Caco-2 (cell line): ENCODE measurements at regions not wholly inside any gene's neighbourhood (a gene's known extent, or its start where the extent isn't known, plus 50 kb on each side); places are given as distances from the start of the nearest gene placed in this dataset.
"Not testable (repeated sequence)": the region's sequence is repeated elsewhere in the genome, so short reads cannot be mapped to it uniquely, and the experiment has no call there.

Experiments used
- BruUV-seq: library from RNA; stranded (reverse); fragments of 400-500 nt; replicated peaks from 2 replicates; lab custom pipeline; 2021; lab: Mats Ljungman, UMichigan
- CTCF ChIA-PET: fragments of 300-600 bp; sonication (Branson Sonifier 250); formaldehyde crosslinking; loops from one replicate; lab custom pipeline; 2022; ENCODE audit warnings: antibody characterized with exemption; lab: Charles Lee
- POLR2A ChIA-PET: fragments of 300-600 bp; sonication (Branson Sonifier 250); formaldehyde crosslinking; loops from one replicate; lab custom pipeline; 2022; ENCODE audit warnings: antibody characterized with exemption; lab: Charles Lee
- DNase-seq, 2 experiments: peaks; one replicate each; pipeline versions ENCODE4 v3.0.0 to v3.0.0-alpha.2; 2020 to 2022
- H3K27me3 ChIP-seq: replicated peaks from 2 replicates; pipeline ENCODE4 v1.6.0; 2011; ENCODE audit warnings: low read length; ENCODE audit not compliant: control insufficient read depth, insufficient read depth
- H3K36me3 ChIP-seq: 2 replicates; pipeline ENCODE4 v1.5.1; 2011; ENCODE audit warnings: low read length; ENCODE audit not compliant: control insufficient read depth, insufficient read depth
- H3K4me1 ChIP-seq: fragments of 250-450 bp; sonication (Bioruptor Pico); 2 replicates; pipeline ENCODE4 v1.5.1; 2020; ENCODE audit warnings: mild to moderate bottlenecking
- H3K4me3 ChIP-seq: 2 replicates; pipeline ENCODE4 v1.5.1; 2011; ENCODE audit warnings: low read depth, mild to moderate bottlenecking, control low read depth, low read length
- H3K9me3 ChIP-seq: fragments of 250-450 bp; sonication (Bioruptor Pico); 2 replicates; pipeline ENCODE4 v1.5.1; 2020; ENCODE audit warnings: mild to moderate bottlenecking, moderate library complexity
- H3K27ac Mint-ChIP-seq: one replicate; pipeline ENCODE4 v1.8.0; 2022; ENCODE audit warnings: mixed read lengths; ENCODE audit not compliant: unreplicated experiment
- H3K27me3 Mint-ChIP-seq: one replicate; pipeline ENCODE4 v1.8.0; 2022; ENCODE audit warnings: mixed read lengths; ENCODE audit not compliant: insufficient read depth, unreplicated experiment
- H3K36me3 Mint-ChIP-seq: one replicate; pipeline ENCODE4 v1.8.0; 2022; ENCODE audit warnings: mild to moderate bottlenecking, mixed read lengths; ENCODE audit not compliant: insufficient read depth, unreplicated experiment
- H3K4me1 Mint-ChIP-seq: one replicate; pipeline ENCODE4 v1.8.0; 2022; ENCODE audit warnings: low read depth, mixed read lengths; ENCODE audit not compliant: unreplicated experiment
- H3K4me3 Mint-ChIP-seq: one replicate; pipeline ENCODE4 v1.8.0; 2022; ENCODE audit warnings: mild to moderate bottlenecking, moderate library complexity, mixed read lengths; ENCODE audit not compliant: unreplicated experiment
- H3K9me3 Mint-ChIP-seq: one replicate; pipeline ENCODE4 v1.8.0; 2022; ENCODE audit warnings: mixed read lengths; ENCODE audit not compliant: unreplicated experiment
- intact Hi-C: fragments of 100-400 bp; cut with micrococcal nuclease; formaldehyde crosslinking; loops from one replicate; pipeline ENCODE4 v1.10.0; 2022; ENCODE audit not compliant: unreplicated experiment
- TF ChIP-seq, protein P1 (sequence below), 2 experiments: fragments of 200-600 bp in 1 of 2; IDR thresholded peaks; 1 replicate in 1 of 2; 2 replicates in 1 of 2; pipeline versions ENCODE4 v1.5.1 to v1.8.0; 2011 to 2022; ENCODE audit warnings: antibody characterized with exemption in 1 of 2, control low read depth in 1 of 2, inconsistent platforms in 1 of 2, low read depth in 1 of 2, low read length in 1 of 2, mild to moderate bottlenecking in 1 of 2, moderate library complexity in 1 of 2; ENCODE audit not compliant: insufficient read depth in 1 of 2, severe bottlenecking in 1 of 2, unreplicated experiment in 1 of 2

DNA sequence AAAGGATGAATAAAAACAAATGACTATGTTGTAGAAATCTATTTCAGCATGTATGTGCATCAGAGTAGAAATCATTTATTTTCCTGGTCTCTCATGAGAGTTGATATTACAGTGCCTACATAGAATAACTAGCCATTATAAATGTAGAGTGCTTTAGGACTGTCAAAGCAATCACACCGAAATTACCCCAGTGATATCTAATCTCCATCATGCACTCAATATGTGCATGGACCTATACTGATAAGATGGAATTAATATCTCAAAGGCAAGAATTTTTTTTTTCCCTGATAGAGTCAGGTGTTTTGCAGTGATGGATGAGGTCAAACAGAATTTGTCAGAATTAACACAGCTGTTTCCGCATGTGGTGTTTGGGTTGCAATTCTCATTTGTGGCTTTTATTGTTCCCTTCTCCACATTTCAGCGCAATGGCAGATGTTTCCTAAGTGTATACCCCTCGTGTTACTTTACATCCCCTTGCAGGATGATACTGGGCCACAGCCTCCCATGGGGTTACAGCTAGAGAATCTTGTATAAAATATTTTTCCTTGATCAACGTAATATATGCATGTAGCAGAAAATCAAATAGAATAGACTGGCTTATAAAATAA, 298.8 kb downstream of the RASEF start:
- CTCF ChIA-PET = no interaction called here
- POLR2A ChIA-PET = interaction anchor here (0.6 kb wide), 1 partner anchor 44 kb away, joined by 4 read pairs; no protein-coding TSS in a partner anchor
- H3K27me3 Mint-ChIP-seq = peaks cover 9% of the 10 kb centered on the region
- H3K4me1 Mint-ChIP-seq = no peaks in the 10 kb centered on the region
- intact Hi-C loops = no loop called here
- DNase-seq = no peak
- H3K27ac Mint-ChIP-seq = no peak overlapping the region
- TF ChIP-seq, protein P1, sequence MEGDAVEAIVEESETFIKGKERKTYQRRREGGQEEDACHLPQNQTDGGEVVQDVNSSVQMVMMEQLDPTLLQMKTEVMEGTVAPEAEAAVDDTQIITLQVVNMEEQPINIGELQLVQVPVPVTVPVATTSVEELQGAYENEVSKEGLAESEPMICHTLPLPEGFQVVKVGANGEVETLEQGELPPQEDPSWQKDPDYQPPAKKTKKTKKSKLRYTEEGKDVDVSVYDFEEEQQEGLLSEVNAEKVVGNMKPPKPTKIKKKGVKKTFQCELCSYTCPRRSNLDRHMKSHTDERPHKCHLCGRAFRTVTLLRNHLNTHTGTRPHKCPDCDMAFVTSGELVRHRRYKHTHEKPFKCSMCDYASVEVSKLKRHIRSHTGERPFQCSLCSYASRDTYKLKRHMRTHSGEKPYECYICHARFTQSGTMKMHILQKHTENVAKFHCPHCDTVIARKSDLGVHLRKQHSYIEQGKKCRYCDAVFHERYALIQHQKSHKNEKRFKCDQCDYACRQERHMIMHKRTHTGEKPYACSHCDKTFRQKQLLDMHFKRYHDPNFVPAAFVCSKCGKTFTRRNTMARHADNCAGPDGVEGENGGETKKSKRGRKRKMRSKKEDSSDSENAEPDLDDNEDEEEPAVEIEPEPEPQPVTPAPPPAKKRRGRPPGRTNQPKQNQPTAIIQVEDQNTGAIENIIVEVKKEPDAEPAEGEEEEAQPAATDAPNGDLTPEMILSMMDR (IDR thresholded peaks at IDR 0.05; ENCODE audit: insufficient read depth in 1 of 2, low read depth in 1 of 2, low read length in 1 of 2, severe bottlenecking in 1 of 2, unreplicated experiment in 1 of 2) = no peak
- Histone ChIP-seq H3K36me3 (no peaks in the 10 kb centered on the region), H3K4me1 (no peaks in the 10 kb centered on the region), H3K4me3 (no peak overlapping the region), H3K9me3 (no peaks in the 10 kb centered on the region), H3K27me3 (no peaks in the 10 kb centered on the region)
- H3K36me3 Mint-ChIP-seq = no peaks in the 10 kb centered on the region
- BruUV-seq = no TSS peak
- no peak overlapping the region for H3K4me3 Mint-ChIP-seq
- no peaks in the 10 kb centered on the region for H3K9me3 Mint-ChIP-seq

DNA sequence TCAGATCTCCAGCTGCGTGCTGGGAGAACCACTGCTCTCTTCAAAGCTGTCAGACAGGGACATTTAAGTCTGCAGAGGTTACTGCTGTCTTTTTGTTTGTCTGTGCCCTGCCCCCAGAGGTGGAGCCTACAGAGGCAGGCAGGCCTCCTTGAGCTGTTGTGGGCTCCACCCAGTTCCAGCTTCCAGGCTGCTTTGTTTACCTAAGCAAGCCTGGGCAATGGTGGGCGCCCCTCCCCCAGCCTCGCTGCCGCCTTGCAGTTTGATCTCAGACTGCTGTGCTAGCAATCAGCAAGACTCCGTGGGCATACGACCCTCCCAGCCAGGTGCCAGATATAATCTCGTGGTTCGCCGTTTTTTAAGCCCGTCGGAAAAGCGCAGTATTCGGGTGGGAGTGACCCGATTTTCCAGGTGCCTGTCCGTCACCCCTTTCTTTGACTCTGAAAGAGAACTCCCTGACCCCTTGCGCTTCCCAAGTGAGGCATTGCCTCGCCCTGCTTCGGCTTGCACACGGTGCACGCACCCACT, 288.2 kb downstream of the RASEF start:
- intact Hi-C loops, CTCF ChIA-PET, H3K36me3 Mint-ChIP-seq, H3K36me3 ChIP-seq, POLR2A ChIA-PET, H3K4me3 Mint-ChIP-seq, BruUV-seq, DNase-seq, H3K4me1 Mint-ChIP-seq, H3K9me3 Mint-ChIP-seq, H3K4me3 ChIP-seq, H3K4me1 ChIP-seq, H3K27me3 Mint-ChIP-seq, H3K9me3 ChIP-seq, H3K27ac Mint-ChIP-seq, H3K27me3 ChIP-seq: not testable (repeated sequence)

DNA sequence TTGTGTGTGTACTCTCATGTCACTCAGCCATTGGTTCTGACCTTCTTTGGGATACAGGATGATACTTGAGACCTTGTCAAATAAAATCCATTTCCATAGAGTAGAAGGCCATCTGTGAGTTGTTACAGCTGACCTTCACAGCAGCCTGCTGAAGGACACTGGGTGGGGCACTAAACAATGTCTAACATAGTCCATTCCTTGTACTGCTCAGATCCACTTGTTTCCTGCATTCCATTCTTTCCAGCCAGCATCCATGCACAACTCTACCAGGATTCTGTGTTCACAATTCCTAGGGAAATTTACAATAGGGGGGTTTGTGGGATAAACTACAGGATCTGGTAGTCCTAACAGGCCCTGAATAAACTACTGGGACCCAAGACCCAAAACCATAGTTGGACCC, 286.4 kb downstream of the RASEF start:
- intact Hi-C loops = no loop called here
- H3K36me3 Mint-ChIP-seq = no peaks in the 10 kb centered on the region
- ChIA-PET POLR2A (no interaction called here), CTCF (no interaction called here)
- no peak overlapping the region for H3K4me3 Mint-ChIP-seq
- H3K9me3 ChIP-seq = no peaks in the 10 kb centered on the region
- no peaks in the 10 kb centered on the region for H3K9me3 Mint-ChIP-seq
- BruUV-seq = no TSS peak
- no peaks in the 10 kb centered on the region for H3K36me3 ChIP-seq
- no peaks in the 10 kb centered on the region for H3K4me1 Mint-ChIP-seq
- no peak overlapping the region for H3K4me3 ChIP-seq
- H3K27me3 Mint-ChIP-seq = no peaks in the 10 kb centered on the region
- no peaks in the 10 kb centered on the region for H3K4me1 ChIP-seq
- H3K27ac Mint-ChIP-seq = no peak overlapping the region
- TF ChIP-seq, protein P1 (IDR thresholded peaks at IDR 0.05; ENCODE audit: insufficient read depth in 1 of 2, low read depth in 1 of 2, low read length in 1 of 2, severe bottlenecking in 1 of 2, unreplicated experiment in 1 of 2) = no peak
- no peak for DNase-seq
- no peaks in the 10 kb centered on the region for H3K27me3 ChIP-seq
